ENCODE measurements at regions not wholly inside any gene's neighbourhood (a gene's known extent, or its start where the extent isn't known, plus 50 kb on each side); places are given as distances from the start of the nearest gene placed in this dataset.

- Mint-ChIP-seq H3K4me1 (peaks cover 24% of the 10 kb centered on the region), H3K27me3 (ENCODE audit: insufficient read depth, low read depth, poor library complexity) (no peaks in the 10 kb centered on the region), H3K27ac (no peak overlapping the region), H3K4me3 (no peak overlapping the region), H3K9me3 (peaks cover 6% of the 10 kb centered on the region; the same call in 2 of the 3 replicates), H3K36me3 (ENCODE audit: low read depth) (peaks cover 4% of the 10 kb centered on the region; the same call in 2 of the 3 replicates)
- no peak overlapping the region for H3K4me3 ChIP-seq
- no peaks in the 10 kb centered on the region for H3K27me3 ChIP-seq (ENCODE audit: insufficient read depth)
- no peaks in the 10 kb centered on the region for H4K20me1 ChIP-seq (replicated peaks; ENCODE audit: insufficient read depth)
- peak overlapping the region; percentile 44; the same call in 1 of the 2 replicates for H3K4me2 ChIP-seq
- peaks cover 24% of the 10 kb centered on the region for H3K4me1 ChIP-seq (ENCODE audit: insufficient read depth)
- H3K27ac ChIP-seq (ENCODE audit: low read depth), result peak overlapping the region; percentile 62; the same call in 1 of the 2 replicates
- H3K9me2 ChIP-seq (ENCODE audit: insufficient read depth), result no peaks in the 10 kb centered on the region
- no peak overlapping the region for H2AFZ ChIP-seq
- ATAC-seq, result no peak
- no peaks in the 10 kb centered on the region for H3K79me2 ChIP-seq (replicated peaks; ENCODE audit: insufficient read depth)
- TF ChIP-seq EZH2 (IDR thresholded peaks at IDR 0.05; ENCODE audit: low read depth, unreplicated experiment) (no peak), JUNB (IDR thresholded peaks at IDR 0.05; ENCODE audit: unreplicated experiment) (no peak), POLR2AphosphoS5 (IDR thresholded peaks at IDR 0.05; ENCODE audit: low read depth) (no peak), REST (IDR thresholded peaks at IDR 0.05; ENCODE audit: unreplicated experiment) (no peak), EZH2phosphoT487 (IDR thresholded peaks at IDR 0.05; ENCODE audit: unreplicated experiment) (no peak), ZNF114 (CRISPR knock-in tag; IDR thresholded peaks at IDR 0.05) (no peak), NANOG (IDR thresholded peaks at IDR 0.05; ENCODE audit: borderline replicate concordance) (no peak), CREB1 (CRISPR knock-in tag; IDR thresholded peaks at IDR 0.05; ENCODE audit: low read depth) (no peak), ZNF331 (CRISPR knock-in tag; IDR thresholded peaks at IDR 0.05; ENCODE audit: low read depth) (no peak), STAT1 (IDR thresholded peaks at IDR 0.05; ENCODE audit: unreplicated experiment) (no peak)
- TF ChIP-seq, protein P1, sequence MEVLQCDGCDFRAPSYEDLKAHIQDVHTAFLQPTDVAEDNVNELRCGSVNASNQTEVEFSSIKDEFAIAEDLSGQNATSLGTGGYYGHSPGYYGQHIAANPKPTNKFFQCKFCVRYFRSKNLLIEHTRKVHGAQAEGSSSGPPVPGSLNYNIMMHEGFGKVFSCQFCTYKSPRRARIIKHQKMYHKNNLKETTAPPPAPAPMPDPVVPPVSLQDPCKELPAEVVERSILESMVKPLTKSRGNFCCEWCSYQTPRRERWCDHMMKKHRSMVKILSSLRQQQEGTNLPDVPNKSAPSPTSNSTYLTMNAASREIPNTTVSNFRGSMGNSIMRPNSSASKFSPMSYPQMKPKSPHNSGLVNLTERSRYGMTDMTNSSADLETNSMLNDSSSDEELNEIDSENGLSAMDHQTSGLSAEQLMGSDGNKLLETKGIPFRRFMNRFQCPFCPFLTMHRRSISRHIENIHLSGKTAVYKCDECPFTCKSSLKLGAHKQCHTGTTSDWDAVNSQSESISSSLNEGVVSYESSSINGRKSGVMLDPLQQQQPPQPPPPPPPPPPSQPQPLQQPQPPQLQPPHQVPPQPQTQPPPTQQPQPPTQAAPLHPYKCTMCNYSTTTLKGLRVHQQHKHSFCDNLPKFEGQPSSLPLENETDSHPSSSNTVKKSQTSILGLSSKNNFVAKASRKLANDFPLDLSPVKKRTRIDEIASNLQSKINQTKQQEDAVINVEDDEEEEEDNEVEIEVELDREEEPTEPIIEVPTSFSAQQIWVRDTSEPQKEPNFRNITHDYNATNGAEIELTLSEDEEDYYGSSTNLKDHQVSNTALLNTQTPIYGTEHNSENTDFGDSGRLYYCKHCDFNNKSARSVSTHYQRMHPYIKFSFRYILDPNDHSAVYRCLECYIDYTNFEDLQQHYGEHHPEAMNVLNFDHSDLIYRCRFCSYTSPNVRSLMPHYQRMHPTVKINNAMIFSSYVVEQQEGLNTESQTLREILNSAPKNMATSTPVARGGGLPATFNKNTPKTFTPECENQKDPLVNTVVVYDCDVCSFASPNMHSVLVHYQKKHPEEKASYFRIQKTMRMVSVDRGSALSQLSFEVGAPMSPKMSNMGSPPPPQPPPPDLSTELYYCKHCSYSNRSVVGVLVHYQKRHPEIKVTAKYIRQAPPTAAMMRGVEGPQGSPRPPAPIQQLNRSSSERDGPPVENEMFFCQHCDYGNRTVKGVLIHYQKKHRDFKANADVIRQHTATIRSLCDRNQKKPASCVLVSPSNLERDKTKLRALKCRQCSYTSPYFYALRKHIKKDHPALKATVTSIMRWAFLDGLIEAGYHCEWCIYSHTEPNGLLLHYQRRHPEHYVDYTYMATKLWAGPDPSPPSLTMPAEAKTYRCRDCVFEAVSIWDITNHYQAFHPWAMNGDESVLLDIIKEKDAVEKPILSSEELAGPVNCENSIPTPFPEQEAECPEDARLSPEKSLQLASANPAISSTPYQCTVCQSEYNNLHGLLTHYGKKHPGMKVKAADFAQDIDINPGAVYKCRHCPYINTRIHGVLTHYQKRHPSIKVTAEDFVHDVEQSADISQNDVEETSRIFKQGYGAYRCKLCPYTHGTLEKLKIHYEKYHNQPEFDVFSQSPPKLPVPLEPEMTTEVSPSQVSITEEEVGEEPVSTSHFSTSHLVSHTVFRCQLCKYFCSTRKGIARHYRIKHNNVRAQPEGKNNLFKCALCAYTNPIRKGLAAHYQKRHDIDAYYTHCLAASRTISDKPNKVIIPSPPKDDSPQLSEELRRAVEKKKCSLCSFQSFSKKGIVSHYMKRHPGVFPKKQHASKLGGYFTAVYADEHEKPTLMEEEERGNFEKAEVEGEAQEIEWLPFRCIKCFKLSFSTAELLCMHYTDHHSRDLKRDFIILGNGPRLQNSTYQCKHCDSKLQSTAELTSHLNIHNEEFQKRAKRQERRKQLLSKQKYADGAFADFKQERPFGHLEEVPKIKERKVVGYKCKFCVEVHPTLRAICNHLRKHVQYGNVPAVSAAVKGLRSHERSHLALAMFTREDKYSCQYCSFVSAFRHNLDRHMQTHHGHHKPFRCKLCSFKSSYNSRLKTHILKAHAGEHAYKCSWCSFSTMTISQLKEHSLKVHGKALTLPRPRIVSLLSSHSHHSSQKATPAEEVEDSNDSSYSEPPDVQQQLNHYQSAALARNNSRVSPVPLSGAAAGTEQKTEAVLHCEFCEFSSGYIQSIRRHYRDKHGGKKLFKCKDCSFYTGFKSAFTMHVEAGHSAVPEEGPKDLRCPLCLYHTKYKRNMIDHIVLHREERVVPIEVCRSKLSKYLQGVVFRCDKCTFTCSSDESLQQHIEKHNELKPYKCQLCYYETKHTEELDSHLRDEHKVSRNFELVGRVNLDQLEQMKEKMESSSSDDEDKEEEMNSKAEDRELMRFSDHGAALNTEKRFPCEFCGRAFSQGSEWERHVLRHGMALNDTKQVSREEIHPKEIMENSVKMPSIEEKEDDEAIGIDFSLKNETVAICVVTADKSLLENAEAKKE (CRISPR knock-in tag; IDR thresholded peaks at IDR 0.05), result no peak
- H3F3A ChIP-seq (replicated peaks; ENCODE audit: low read depth), result no peaks in the 10 kb centered on the region; the same call in 1 of the 2 replicates
- no peak for DNase-seq (ENCODE audit: low spot score)
- no peaks in the 10 kb centered on the region; the same call in 1 of the 2 replicates for H3K36me3 ChIP-seq (ENCODE audit: insufficient read depth)
Measured at GRCh38 chr5:30662373-30662772, 531.1 kb upstream of the CDH6 start.

All from GM23338 (cell line).